ENCODE measurements at regions not wholly inside any gene's neighbourhood (a gene's known extent, or its start where the extent isn't known, plus 50 kb on each side); places are given as distances from the start of the nearest gene placed in this dataset.
"Not testable (repeated sequence)": the region's sequence is repeated elsewhere in the genome, so short reads cannot be mapped to it uniquely, and the experiment has no call there.

DNA sequence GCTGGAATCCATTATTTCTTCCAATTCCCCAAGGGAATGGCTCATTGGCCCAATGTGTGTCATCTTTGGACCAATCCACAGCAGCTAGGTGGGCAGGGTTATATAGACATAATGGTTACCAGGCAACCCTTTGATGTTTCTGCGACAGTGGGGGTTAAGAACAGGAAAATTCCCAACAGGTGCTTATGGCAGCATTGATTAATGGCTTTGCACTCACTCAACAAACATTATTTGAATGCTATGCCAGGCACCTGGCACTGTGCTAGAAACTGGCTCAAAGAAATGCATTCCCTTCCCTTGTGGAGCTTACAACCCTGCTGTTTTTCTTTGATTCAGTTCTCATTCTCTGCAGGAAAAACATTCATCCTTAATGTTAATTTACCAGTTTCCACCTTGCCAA lies 1221.0 kb downstream of the AACS start:
- DNase-seq (ENCODE audit: low spot score), result no peak

DNA sequence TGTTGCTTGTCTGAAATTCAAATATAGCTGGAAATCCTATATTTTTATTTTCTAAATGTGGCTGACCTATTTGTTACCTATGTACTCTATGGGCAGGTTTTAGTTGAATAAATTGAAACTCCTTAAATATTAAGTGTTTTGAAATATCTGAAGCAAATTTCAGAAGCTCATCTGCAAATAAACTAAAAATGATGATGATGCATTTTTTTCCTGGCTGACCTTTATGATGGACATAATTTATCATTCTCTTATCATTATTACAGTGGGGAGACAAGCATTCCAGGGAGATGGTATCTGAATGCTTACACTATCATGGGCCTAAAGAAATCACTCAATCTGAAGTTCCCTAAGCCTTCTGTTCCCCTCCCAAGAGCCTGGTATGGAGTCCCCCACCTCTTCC lies 1225.2 kb downstream of the AACS start:
- DNase-seq (ENCODE audit: low spot score), result no peak

DNA sequence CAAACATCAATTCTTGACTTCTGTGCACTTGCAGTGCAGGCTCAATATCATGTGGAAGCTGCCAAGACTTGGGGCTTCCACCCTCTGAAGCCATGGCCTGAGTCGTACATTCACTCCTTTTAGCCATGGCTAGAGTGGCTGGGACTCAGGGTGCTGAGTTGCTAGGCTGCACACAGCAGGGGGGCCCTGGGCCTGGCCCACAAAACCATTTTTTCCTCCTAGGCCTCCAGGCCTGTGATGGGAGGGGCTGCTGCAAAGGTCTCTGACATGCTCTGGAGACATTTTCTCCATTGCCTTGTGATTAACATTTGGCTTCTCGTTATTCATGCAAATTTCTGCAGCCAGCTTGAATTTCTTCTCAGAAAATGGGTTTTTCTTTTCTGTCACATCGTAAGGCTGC lies 1226.8 kb downstream of the AACS start:
- DNase-seq (ENCODE audit: low spot score), result not testable (repeated sequence)

DNA sequence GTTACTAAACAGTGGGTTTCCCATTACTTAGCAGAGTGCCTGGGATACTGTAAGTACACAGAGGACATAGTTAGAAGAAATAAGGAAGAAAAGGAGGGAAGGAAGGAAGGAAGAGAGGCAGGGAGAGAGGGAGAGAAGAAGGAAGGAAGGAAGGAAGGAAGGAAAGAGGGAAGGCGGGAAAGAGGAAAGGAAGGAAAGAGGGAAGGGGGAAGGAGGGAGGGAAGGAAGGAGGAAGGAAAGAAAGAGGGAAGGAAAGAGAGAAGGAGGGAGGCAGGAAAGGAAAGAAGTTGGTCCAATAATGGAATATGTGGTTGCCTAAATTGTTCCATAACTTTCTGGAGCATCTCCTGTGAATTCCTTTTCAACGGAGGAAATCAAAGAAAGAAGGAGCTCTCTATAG lies 1230.4 kb downstream of the AACS start:
- no peak for DNase-seq (ENCODE audit: low spot score)

DNA sequence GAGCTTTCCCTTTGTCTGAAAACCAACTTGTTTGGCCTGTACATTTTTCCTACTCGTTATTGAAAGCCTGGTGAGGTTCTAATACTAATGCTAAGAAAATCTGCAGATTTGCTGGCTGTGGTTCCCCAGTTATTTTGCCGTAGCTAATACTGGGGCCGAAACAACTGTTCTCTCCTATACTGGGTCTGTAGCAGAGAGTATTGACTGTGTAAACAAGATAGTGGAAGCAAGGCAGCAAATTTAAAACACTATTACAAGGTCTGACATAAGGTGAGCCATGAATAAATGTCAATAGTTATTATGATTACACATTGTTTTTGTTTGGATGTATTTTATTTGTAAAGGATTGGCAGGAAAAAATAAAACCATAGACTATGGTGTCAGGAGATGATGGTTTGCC lies 1244.0 kb downstream of the AACS start:
- no peak for DNase-seq (ENCODE audit: low spot score)

DNA sequence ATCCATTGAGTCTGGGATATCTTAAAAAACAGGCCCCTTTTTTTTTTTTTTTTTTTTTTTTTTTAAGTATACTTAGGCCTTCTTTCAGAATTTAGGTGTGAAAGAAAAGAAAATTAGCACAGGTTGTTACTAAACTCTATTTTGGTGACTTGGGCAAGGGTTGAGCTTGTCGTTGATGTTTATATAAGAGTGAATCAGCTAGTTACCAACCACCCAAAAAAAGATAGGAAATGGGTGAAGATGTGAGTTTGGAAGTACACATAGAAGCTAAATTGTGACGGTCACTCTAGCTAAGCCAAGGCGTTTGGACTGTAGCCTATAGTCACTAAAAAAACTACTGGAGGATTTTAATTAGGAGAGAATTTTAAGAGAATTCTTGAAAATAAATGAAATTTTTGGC lies 1247.2 kb downstream of the AACS start:
- no peak for DNase-seq (ENCODE audit: low spot score)

DNA sequence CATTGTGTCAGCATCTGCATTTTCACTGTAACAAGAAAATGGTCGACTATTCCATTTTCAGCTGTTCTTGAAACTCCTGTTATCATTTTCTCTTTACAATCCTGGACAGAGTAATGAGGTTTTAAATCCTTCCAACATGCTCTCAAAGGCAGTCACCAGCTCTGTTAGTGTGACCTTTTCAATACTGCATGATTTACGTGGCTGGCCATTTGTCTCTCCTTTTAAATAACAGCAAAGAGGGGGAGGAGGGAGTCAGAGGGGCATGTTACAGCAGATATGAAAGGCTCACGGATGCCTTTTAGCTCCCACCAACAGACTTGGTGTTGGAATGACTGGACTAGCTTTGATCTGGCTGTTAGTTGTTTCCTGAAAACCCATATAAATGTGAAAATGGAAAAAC lies 1251.2 kb downstream of the AACS start:
- no peak for DNase-seq (ENCODE audit: low spot score)

DNA sequence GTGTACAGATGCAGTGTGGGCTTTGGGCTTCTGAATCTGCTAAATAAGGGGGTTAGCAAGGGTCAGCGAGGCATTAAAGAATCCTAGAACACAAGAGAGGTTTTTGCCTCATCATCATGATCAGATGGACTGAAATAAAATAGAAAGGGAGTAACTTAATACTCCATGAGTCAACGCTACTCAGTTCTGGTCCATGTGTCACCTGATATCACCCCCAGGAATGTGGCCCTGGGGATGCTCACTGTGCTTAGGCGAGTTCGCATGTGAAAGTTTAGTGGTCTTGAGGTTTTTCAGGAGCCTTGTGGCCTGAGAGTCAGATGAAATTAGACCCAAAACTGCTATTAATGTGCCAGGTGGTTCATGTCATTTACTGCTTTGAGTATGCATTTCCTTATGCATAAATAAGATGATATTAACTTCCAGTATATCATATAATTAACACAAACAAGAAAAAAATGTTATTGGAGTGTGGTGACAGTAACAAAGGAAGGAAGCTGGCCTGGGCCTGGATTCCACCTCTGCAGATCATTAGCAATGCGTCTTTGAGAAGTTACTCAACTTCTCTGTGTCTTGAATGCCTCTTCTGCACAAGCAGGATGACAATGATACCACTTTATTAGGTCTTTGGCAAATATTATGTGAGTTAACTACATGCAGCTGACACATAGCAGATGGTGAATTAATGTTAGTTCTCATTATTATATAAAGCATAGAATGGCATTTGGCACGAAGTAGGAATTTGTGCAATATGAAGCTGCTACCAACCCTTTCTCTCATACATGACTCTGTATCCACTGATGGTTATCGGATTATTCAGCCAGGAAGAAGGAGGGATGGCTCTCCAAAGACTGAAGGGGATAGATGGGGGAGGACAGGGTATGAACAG lies 1272.6 kb downstream of the AACS start:
- DNase-seq (ENCODE audit: low spot score), result no peak

DNA sequence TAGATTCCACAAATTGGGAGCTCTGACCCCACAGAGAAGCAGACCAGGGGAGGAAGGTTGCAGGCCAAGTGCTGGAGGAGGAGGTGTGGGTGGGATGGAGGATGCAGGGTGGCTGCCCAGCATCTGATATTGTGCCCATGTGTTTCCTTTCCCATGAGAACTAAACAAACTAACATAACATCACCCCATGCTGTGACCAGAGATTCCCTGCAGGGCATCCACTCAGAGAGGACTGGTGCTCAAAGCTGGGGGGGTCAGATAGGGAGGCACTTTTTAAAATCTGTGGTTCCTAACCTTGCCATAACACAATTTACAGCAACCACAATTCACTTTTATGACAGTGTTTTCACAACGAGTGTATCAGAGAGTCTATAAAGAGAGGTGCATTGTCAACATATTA lies 1277.6 kb downstream of the AACS start:
- no peak for DNase-seq (ENCODE audit: low spot score)

DNA sequence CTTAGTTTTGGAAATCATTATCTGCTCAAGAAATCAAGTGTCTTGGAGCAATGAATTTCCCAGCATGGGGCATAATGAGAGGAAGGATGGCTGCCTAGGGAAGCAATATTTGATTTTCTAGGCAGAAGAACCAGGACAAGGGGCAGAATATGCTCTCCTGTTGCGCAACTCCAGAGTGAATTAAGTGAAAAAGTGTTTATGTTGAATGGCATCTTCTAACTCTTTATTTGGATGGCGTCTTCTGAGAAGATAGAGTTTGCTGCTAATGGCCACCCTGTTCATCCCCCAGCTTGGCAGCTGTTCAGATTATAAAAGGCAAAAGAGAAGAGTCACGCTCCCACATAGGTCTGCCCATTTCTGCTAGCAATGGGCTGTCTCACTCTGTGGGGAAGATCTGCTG lies 1278.1 kb downstream of the AACS start:
- DNase-seq (ENCODE audit: low spot score), result no peak

DNA sequence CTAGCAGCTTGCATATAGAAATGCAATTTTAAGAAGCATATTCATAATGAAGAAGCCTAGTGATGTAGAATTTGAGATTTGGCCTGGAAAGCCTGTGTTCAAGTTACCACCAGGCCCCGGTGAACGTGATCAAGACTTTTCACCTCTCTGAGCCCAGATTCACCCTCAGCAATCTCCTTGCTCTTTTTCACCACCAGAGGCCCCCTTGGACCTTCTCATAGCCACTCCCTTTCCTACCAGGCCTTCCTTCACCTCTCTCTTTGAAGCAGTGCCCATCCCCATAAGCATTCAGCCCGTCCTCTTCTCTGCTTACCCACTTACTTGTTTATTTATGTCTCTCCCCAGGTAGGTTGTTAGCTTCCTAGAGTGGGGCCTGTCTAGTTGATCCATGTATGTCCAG lies 1280.9 kb downstream of the AACS start:
- no peak for DNase-seq (ENCODE audit: low spot score)

DNA sequence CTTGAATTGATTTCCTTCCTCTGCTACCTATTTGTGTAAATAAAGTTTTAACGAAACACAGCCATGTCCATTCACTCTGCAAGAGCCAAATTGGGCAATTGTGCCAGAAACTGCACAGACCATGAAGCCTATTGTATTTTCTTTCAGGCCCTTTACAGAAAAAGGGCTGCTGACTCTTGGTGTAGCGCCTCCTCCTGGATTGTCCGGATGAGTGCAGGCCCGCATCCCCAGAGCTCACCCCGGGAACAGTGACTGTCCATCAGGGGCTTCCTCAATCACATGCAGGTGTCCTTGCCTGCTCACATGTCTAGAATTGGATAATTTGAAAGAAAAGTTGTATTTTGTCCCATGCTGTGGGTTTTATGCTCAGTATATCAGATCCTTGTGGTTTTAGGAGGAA lies 1282.2 kb downstream of the AACS start:
- no peak for DNase-seq (ENCODE audit: low spot score)

DNA sequence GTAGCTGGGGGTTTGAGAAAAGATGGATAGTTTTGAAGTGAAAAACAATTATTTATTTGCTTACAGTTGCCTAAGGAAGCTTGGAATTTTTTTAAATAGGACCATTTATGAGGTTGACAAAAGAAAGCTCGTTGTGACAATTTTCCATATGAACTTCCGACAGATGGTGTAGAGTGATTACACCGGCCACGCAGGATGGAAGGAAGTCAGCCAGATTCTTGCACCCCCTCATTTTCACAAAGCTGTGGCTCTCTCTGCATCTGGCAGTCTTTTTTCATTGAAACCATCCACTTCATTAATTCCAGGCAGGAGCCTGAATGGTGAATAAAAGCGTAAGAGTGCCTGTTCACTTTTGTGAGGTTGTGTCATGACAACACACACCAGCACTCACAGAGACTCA lies 1284.1 kb downstream of the AACS start:
- DNase-seq (ENCODE audit: low spot score), result no peak

DNA sequence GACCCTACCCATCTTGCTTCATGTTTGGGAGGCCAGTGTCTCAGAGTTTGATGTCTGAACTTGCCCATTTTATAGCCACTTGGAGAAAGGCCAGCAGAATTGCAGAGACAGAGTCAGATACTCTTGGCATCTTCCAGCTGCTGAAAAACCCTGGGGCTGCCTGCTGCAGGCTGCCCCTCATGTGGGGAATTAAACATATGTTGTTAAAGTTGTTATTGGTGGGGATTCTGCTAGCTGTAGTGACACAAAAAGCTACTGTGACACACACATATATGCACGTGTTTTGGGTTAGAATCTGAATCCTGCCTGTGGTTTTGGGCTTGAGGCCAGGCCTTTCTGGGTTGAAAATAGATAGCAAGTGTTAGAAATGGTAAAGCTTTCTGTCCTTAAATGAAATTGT lies 1288.4 kb downstream of the AACS start:
- no peak for DNase-seq (ENCODE audit: low spot score)

DNA sequence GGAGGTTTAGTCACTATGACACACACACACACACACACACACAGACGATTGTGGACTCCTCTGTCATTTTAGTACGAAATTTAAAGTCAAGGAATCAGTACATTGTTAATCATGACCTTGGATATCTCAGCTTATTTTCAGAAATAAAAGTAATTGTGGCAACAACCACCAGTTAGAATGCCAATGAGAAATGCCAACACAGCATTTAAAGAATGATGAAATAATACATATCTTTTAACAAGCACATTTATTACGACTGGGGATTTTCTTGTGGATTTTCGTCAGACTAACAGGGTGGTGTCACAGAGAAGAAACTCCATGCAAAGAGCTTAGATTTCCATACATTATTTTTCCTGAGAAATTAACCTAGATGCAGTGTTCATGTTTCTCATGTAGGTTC lies 1289.4 kb downstream of the AACS start:
- no peak for DNase-seq (ENCODE audit: low spot score)

DNA sequence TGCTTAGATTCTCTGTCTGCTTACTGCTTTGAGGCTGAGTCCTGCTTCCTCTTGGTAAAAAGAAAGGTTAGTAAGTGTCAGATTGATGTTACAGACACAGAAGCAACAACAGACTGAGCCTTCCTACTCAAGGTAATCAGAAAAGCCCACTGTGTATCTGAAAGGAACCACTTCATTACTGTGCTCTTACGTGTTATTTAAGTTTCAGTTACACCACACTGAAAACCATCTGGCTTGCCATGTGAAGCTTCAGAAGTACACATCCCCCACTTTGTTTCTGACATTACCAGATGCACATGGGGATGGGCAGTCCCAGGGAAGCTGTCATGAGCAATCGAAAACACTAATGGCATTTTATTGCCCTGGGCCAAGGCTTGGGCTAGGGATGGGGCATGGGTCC lies 1290.1 kb downstream of the AACS start:
- no peak for DNase-seq (ENCODE audit: low spot score)

DNA sequence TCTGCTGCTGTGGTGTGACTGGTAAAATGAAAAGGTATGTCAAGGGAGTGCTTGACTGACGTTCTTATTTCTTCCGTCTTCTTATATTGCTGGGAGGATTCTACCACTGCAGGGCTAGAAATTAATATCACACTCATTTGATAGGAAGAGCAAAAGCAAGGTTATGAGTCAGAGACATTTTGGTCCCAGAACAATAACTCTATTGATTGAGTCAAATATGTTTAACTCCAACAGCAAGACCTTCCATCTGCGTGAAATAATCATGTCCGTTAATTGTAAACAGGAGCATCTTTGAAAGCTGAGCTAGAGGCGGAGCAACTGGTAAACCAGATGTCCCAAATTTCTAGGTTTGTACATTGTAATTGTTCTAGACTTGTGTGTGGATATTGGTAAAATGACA lies 1293.6 kb downstream of the AACS start:
- peak; percentile 77 for DNase-seq (ENCODE audit: low spot score)

DNA sequence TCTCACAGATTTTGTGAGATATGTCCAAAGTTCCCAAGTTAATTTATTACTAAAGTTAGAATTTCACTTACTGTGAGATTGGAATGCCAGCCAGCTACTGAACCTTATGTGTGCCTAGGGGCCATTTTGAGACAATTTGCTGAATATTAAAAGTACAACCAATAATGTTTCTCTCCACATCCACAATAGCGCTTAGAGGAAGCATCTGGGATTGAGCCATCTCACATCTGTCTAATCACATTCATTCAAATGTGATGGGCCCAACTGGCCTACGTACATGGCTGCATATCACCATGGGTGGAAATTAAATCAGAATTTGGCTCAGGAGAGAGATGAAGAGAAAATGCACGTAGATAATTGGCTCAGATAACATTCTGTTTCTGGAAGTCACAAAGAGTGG lies 1294.0 kb downstream of the AACS start:
- no peak for DNase-seq (ENCODE audit: low spot score)

DNA sequence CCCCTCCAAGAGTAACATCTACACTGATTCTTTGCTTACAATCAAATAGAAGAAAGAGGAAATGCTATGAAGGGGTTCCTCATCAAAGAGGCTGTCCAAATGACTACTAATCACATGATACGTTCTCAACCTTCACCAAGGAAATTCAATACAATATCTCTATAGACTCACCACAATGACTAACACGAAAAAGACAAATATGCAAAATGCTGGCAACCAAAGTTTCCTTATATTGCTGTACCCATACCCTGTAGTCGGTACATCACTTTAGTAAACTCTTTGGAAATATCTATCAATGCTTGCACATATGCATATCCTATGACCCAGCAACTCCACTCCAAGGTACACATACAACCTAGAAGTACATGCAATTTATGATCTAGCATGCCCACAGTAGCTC lies 1296.6 kb downstream of the AACS start:
- no peak for DNase-seq (ENCODE audit: low spot score)

DNA sequence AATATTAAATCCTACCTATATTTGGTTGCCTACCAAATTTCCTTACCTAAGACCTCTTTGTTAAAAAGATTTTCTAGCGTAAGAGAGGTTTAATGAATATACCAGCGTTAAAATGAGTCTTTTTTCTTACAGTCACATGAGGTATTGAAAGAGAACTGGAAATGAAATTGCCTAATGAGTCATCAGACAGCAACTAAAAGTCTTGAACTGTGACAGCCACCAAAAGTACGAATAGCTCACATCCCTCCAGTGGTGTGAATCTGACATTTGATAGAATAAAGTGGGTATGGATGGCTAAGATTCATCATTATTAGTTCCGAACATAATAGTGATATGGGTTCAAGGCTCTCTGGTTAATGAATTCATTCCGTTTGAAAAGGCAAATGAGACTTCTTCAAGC lies 1297.3 kb downstream of the AACS start:
- no peak for DNase-seq (ENCODE audit: low spot score)

DNA sequence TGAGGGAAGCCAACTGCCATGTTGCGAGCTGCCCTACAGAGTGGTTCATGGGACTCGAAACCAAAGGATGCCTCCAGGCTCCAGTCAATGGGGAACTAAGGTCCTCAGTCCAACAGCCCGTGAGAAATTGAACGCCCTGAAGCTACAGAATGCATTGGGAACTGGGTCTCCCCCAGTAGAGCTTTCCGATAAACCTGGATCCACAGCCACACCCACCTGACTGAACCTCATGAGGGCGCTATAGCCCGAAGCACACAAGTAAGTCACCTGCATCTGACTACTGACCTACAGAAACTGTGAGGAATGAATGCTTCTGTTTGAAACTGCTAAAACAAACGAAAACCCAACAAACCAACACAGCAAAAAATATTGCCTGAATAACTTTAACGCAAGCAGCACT lies 1297.7 kb downstream of the AACS start:
- DNase-seq (ENCODE audit: low spot score), result no peak

DNA sequence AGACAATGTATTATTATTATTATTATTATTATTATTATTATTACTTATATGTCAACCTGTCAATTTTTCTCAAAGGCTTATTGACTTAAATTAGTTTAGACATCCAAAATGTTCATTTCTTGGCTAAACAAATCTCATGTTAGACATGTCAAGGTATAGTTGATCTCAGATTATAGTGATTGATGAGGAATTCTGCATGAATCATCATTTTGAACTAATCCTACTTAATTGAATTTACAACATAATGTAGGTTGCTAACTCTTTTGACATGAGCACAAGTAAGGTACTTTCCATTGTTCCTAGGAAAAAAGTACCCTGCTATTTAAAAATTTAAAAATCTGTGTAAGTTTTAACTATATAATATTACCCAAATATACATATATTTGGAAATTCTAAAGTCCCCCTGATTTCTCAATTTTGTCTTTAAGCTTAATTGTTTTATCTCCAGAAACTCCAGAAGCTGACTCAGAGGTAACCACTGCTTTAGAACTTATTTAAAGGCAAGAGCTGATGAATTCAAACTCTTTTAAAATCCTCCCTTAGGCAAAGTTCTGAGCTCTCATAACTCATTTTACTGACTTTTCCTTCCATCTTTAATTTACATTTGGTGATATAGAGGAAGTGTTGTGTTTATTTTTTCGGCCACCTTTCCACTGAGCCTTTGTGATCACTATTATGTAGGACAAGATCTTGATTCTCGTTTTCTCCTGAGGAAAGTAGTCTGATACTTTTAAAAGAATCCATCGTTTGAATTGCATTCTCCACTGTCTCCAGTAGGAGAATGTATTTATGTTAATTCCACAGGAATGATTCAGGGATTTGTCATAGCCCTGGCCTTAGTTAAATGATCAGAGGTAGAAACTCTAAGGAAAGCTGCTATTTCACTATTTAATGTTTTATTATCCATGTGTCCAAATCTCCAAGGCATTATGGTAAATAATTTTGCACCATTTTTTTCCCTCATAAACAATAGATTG lies 1304.5 kb downstream of the AACS start:
- DNase-seq (ENCODE audit: low spot score), result no peak

DNA sequence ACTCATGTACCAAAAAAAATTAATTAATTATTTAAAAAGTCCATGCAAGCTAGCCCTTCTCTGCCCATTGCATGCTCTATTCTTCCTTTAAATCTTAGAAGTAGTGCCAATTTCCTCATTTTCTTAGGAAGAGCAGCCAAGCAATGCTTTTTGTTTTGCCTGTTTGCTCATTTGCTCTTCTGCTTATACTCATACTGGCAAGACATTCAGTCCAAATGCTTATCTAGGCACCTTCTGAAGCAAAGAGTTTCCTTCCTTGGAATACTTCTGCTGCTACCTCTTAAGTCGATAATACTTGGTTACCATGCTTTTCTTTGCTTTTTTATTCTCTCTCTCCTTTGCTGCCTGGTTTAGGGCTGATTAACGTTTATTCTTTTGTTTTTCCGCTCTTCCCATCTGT lies 1318.3 kb downstream of the AACS start:
- DNase-seq (ENCODE audit: low spot score), result no peak
